ENCODE measurements at regions not wholly inside any gene's neighbourhood (a gene's known extent, or its start where the extent isn't known, plus 50 kb on each side); places are given as distances from the start of the nearest gene placed in this dataset.
"Not testable (repeated sequence)": the region's sequence is repeated elsewhere in the genome, so short reads cannot be mapped to it uniquely, and the experiment has no call there.

DNA sequence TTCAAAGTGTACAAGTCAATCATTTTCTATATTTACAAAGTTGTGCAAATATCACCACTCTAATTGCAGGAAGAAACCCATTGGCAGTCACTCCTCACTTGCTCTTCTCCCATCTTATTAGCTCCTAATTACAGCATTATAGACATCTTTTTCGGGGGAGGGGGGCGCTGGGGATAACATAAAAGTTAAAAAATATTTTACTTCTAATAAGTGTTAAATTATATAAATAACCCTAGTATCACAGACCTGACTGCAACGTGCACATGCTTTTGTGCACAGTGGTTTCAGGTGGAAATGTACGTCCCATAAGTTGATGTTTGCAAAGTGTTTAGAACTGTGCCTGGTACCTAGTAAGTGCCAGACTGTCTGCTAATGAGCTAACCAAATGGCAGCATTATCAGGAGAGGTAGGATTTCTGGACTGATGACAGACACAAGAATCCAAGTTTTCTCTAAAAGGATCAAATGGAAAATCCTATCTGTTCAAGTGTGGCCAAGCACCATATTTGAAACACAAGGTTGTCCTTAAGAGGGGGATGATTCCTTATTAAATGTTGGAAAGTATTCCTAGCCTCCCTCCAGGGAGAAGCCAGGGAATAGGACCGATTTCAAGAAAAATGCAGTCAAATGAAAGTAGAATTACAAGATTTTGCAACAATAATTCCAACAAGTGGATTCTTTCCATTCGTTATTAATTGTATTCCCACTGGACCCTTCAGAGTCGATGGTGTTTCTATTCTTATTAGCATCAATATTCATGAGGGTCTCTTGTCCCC is 70.0 kb downstream of the ACKR3 start:
- H3K9me3 ChIP-seq (ENCODE audit: low read depth, low read length) = no peaks in the 10 kb centered on the region

DNA sequence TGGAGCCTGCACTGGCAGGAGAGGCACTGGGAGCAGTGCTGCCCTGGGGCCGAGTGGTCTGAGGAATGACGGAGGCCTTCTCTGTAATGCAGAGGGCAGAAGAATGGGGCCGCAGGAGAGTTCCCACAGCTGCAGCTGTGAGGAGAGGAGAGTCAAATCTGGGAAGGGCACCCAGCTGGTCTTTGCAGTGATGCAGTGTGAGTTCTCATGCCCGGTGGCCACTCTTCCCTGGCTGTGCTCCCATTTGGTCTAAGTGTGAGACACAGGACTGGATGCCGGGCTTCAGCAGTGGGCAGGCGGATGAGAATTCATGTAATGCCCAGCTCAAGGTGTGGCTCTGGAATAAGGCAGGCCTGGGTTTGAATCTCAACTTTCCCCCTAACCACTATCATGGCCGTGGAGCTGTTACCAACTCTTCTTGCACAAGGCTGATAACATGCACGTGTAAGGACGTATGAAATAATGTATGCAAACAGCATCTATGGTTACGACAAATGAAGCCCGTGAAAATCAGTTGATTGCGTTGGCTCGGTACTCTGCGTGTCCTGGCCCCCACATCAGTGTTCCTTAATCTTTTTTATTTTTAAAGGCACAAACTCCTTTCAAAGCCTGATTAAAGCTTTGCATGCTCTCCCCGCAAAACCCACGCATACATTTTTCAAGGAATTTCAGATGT is 71.6 kb downstream of the ACKR3 start:
- Histone ChIP-seq H3K9ac (ENCODE audit: insufficient read length) (no peak overlapping the region), H3K27ac (no peak overlapping the region), H3K9me3 (ENCODE audit: low read depth, low read length) (no peaks in the 10 kb centered on the region), H3K4me3 (no peak overlapping the region), H3K36me3 (ENCODE audit: insufficient read depth, low read length) (no peaks in the 10 kb centered on the region)
- TF ChIP-seq FOXP2 (optimal IDR thresholded peaks at IDR 0.05; ENCODE audit: control extremely low read depth, extremely low read length, insufficient read depth) (no peak), EZH2 (IDR thresholded peaks at IDR 0.05) (no peak), POLR2AphosphoS5 (IDR thresholded peaks at IDR 0.05; ENCODE audit: borderline replicate concordance, low read depth, low read length) (no peak)
- DNase-seq (ENCODE audit: low read depth, low spot score) = no peak

More for the DNA sequence above, 70.0 kb downstream of the ACKR3 start:
- no peaks in the 10 kb centered on the region for H3K36me3 ChIP-seq (ENCODE audit: insufficient read depth, low read length)
- no peak overlapping the region for H3K27ac ChIP-seq
- H3K4me3 ChIP-seq = no peak overlapping the region
- no peak for TF ChIP-seq FOXP2 (optimal IDR thresholded peaks at IDR 0.05; ENCODE audit: control extremely low read depth, extremely low read length, insufficient read depth)
- H3K9ac ChIP-seq (ENCODE audit: insufficient read length) = no peak overlapping the region
- DNase-seq (ENCODE audit: low read depth, low spot score) = no peak

DNA sequence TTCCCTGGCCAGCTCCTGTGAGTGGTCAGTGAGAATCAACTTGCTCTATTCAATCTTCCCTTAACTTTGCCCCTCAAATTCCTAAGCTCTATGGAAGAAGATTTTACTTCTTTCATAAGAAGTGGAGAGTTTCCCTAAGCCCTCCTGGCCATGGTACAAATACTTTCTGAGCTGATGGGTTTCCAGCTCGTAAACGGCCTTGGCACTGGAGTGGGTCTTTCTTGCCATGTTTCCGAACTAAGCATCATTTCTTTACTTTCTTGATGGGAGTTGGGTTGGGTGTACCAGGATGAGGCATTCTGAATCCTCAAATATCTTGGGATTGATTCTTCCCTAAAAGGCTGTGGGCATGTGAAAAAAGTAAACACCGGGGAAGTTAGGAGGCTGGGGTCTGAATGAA is 72.5 kb downstream of the ACKR3 start:
- Histone ChIP-seq H3K9me3 (ENCODE audit: low read depth, low read length) (no peaks in the 10 kb centered on the region), H3K36me3 (ENCODE audit: insufficient read depth, low read length) (no peaks in the 10 kb centered on the region), H3K27ac (no peak overlapping the region), H3K9ac (ENCODE audit: insufficient read length) (no peak overlapping the region), H3K4me3 (no peak overlapping the region)
- no peak for TF ChIP-seq POLR2AphosphoS5 (IDR thresholded peaks at IDR 0.05; ENCODE audit: borderline replicate concordance, low read depth, low read length)
- no peak for TF ChIP-seq FOXP2 (optimal IDR thresholded peaks at IDR 0.05; ENCODE audit: control extremely low read depth, extremely low read length, insufficient read depth)
- TF ChIP-seq EZH2 (IDR thresholded peaks at IDR 0.05) = no peak
- no peak for DNase-seq (ENCODE audit: low read depth, low spot score)

DNA sequence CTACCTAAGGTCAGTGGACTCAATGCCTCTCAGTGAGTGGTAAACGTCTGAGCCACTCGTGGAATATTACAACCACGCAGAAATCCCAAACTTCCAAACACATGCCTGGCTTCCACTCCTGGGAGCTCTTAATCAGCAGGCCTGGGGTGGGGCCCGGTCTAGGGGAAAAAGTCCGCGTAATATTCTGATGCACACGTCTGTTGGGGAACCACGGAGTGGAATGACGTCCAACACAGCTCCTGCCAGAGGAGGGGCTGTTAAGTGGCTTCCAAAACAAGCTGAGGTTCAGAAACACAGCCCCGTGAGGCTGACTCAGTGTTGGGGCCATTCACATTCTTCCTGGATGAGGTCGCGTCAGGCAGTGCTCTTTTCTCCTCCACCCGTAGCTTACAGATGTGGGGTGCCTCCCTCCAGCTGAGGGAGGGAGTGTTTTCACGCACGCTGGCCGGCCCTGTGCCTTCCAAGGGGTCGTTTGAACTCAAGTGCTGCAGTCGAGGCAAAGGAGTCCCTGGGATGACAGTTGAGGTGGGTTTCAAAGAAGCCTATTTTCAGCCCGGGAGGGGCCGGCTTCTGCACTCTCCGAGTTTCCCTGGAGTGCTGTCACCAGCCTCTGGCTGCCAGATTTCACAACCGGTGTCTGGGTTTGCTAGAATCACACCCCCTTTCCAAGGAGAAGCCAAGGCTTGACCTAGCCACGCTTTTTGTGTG is 73.1 kb downstream of the ACKR3 start:
- Histone ChIP-seq H3K27ac (no peak overlapping the region), H3K4me3 (no peak overlapping the region)

DNA sequence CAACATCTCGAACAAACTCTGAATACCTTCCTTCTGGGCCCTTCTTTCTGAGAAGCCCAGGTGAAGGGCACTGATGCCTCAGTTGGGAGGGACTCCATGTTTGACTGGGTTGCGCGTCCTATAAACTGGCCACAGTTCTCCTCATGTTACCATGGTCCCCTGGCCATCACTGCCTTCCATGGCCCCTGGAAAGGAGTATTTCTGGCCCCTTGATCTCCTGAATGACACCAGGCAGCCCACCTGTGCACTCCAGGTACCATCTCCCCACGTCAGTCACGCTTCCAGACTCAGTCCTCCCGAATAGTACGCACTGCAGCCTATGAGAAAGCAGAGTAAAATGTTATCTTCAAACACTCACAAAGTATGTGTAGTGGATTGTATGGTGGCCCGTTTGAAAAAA is 73.9 kb downstream of the ACKR3 start:
- no peak overlapping the region for H3K9ac ChIP-seq (ENCODE audit: insufficient read length)
- DNase-seq (ENCODE audit: low read depth, low spot score) = no peak
- H3K36me3 ChIP-seq (ENCODE audit: insufficient read depth, low read length) = no peaks in the 10 kb centered on the region
- TF ChIP-seq FOXP2 (optimal IDR thresholded peaks at IDR 0.05; ENCODE audit: control extremely low read depth, extremely low read length, insufficient read depth) (no peak), POLR2AphosphoS5 (IDR thresholded peaks at IDR 0.05; ENCODE audit: borderline replicate concordance, low read depth, low read length) (no peak), EZH2 (IDR thresholded peaks at IDR 0.05) (no peak)
- H3K27ac ChIP-seq = no peak overlapping the region
- H3K9me3 ChIP-seq (ENCODE audit: low read depth, low read length) = no peaks in the 10 kb centered on the region
- no peak overlapping the region for H3K4me3 ChIP-seq

More for the DNA sequence above, 73.1 kb downstream of the ACKR3 start:
- DNase-seq (ENCODE audit: low read depth, low spot score) = no peak
- H3K9ac ChIP-seq (ENCODE audit: insufficient read length) = no peak overlapping the region
- TF ChIP-seq FOXP2 (optimal IDR thresholded peaks at IDR 0.05; ENCODE audit: control extremely low read depth, extremely low read length, insufficient read depth) = no peak
- TF ChIP-seq POLR2AphosphoS5 (IDR thresholded peaks at IDR 0.05; ENCODE audit: borderline replicate concordance, low read depth, low read length) = no peak
- no peak for TF ChIP-seq EZH2 (IDR thresholded peaks at IDR 0.05)
- no peaks in the 10 kb centered on the region for H3K36me3 ChIP-seq (ENCODE audit: insufficient read depth, low read length)
- H3K9me3 ChIP-seq (ENCODE audit: low read depth, low read length) = no peaks in the 10 kb centered on the region

DNA sequence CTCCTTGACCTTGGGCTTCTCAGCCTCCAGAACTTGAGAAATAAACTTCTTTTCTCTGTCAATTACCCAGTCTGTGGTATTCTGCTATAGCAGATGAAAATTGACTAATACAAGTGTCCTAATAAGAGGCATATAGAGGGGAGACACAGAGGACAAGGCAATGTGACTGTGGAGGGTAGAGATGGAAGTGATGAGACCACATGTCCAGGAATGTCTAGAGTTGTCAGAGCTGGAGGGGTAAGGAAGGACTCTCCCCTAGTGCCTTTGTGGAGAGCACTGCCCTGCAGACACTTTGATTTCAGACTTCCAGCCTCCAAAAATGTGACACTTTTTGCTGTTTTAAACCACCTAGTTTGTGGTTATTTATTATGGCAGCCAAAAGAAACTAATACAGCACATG is 74.4 kb downstream of the ACKR3 start:
- no peak overlapping the region for H3K9ac ChIP-seq (ENCODE audit: insufficient read length)
- no peak for TF ChIP-seq EZH2 (IDR thresholded peaks at IDR 0.05)
- TF ChIP-seq FOXP2 (optimal IDR thresholded peaks at IDR 0.05; ENCODE audit: control extremely low read depth, extremely low read length, insufficient read depth) = no peak
- TF ChIP-seq POLR2AphosphoS5 (IDR thresholded peaks at IDR 0.05; ENCODE audit: borderline replicate concordance, low read depth, low read length) = no peak
- H3K27ac ChIP-seq = no peak overlapping the region
- H3K9me3 ChIP-seq (ENCODE audit: low read depth, low read length) = no peaks in the 10 kb centered on the region
- no peak for DNase-seq (ENCODE audit: low read depth, low spot score)
- H3K4me3 ChIP-seq = no peak overlapping the region
- no peaks in the 10 kb centered on the region for H3K36me3 ChIP-seq (ENCODE audit: insufficient read depth, low read length)

DNA sequence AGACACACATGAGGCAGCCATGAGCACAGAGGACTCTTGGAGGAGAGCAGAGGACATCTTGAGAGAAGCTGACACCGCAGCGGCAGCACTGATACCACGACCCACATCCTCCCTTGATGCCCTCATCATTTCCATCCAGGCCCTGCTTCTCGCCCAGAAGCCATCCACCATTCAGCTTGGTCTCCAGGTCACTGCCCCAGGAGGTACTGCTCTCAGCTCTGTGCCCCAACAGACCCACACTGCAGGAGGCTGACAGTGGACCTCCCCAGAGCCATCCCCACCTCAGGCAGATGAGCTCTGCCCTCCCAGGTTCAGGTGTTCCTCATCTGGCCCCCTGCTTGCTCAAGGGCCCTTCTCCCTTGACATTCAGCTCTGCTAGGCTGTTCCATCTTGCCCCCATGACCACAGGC is 74.9 kb downstream of the ACKR3 start:
- H3K9me3 ChIP-seq (ENCODE audit: low read depth, low read length) = no peaks in the 10 kb centered on the region

DNA sequence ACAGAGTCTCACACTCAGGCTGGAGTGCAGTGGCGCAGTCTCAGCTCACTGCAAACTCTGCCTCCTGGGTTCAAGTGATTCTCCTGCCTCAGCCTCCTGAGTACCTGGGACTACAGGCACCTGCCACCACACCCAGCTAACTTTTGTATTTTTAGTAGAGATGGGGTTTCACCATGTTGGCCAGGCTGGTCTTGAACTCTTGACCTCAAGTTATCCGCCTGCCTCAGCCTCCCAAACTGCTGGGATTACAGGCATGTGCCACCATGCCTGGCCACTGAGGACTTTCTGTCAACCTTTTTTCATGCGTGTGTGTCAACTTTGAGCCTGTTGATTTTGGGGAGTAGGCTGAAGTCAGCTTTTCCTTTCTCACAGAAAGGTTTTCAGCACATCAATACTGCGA is 75.5 kb downstream of the ACKR3 start:
- not testable (repeated sequence) for H3K36me3 ChIP-seq (ENCODE audit: insufficient read depth, low read length); H3K4me3 ChIP-seq; H3K27ac ChIP-seq; DNase-seq (ENCODE audit: low read depth, low spot score); H3K9me3 ChIP-seq (ENCODE audit: low read depth, low read length); H3K9ac ChIP-seq (ENCODE audit: insufficient read length)

More for the DNA sequence above, 74.9 kb downstream of the ACKR3 start:
- Histone ChIP-seq H3K9ac (ENCODE audit: insufficient read length) (no peak overlapping the region), H3K27ac (no peak overlapping the region), H3K36me3 (ENCODE audit: insufficient read depth, low read length) (no peaks in the 10 kb centered on the region), H3K4me3 (no peak overlapping the region)
- no peak for DNase-seq (ENCODE audit: low read depth, low spot score)
- no peak for TF ChIP-seq FOXP2 (optimal IDR thresholded peaks at IDR 0.05; ENCODE audit: control extremely low read depth, extremely low read length, insufficient read depth)
- no peak for TF ChIP-seq POLR2AphosphoS5 (IDR thresholded peaks at IDR 0.05; ENCODE audit: borderline replicate concordance, low read depth, low read length)
- no peak for TF ChIP-seq EZH2 (IDR thresholded peaks at IDR 0.05)
